Endothelial cell (in vitro differentiated cells): ENCODE measurements at regions not wholly inside any gene's neighbourhood (a gene's known extent, or its start where the extent isn't known, plus 50 kb on each side); places are given as distances from the start of the nearest gene placed in this dataset.

ENCODE experiments used
- DNase-seq: peaks from one replicate; pipeline ENCODE4 v3.0.0; 2021; ENCODE audit warnings: low spot score
- H3K27ac Mint-ChIP-seq: one replicate; pipeline ENCODE4 v1.8.0; 2021; ENCODE audit warnings: mixed read lengths, inconsistent platforms; ENCODE audit not compliant: unreplicated experiment
- H3K27me3 Mint-ChIP-seq: one replicate; pipeline ENCODE4 v1.8.0; 2021; ENCODE audit warnings: mild to moderate bottlenecking, moderate library complexity, mixed read lengths, inconsistent platforms; ENCODE audit not compliant: unreplicated experiment
- H3K36me3 Mint-ChIP-seq: one replicate; pipeline ENCODE4 v1.8.0; 2021; ENCODE audit warnings: mild to moderate bottlenecking, low read depth, mixed read lengths, inconsistent platforms; ENCODE audit not compliant: unreplicated experiment
- H3K4me1 Mint-ChIP-seq: one replicate; pipeline ENCODE4 v1.8.0; 2021; ENCODE audit warnings: mild to moderate bottlenecking, mixed read lengths, inconsistent platforms; ENCODE audit not compliant: unreplicated experiment
- H3K4me3 Mint-ChIP-seq: one replicate; pipeline ENCODE4 v1.8.0; 2021; ENCODE audit warnings: mild to moderate bottlenecking, mixed read lengths, inconsistent platforms; ENCODE audit not compliant: unreplicated experiment
- H3K9me3 Mint-ChIP-seq: one replicate; pipeline ENCODE4 v1.8.0; 2021; ENCODE audit warnings: mixed read lengths, inconsistent platforms; ENCODE audit not compliant: unreplicated experiment
- CTCF ChIP-seq: fragments of 200-600 bp; sonication (generic); IDR thresholded peaks from one replicate; pipeline ENCODE4 v1.5.0; 2021; ENCODE audit warnings: antibody characterized with exemption; ENCODE audit not compliant: unreplicated experiment

- Mint-ChIP-seq H3K4me1 (peaks cover 4% of the 10 kb centered on the region), H3K4me3 (no peak overlapping the region), H3K27ac (no peak overlapping the region), H3K36me3 (no peaks in the 10 kb centered on the region), H3K27me3 (peaks cover 2% of the 10 kb centered on the region), H3K9me3 (no peaks in the 10 kb centered on the region)
- no peak for TF ChIP-seq CTCF
- DNase-seq = no peak
Measured at GRCh38 chr21:27796106-27796505, 829.2 kb upstream of the ADAMTS5 start.

GRCh38 chr21:27795418-27795817 lies 828.5 kb upstream of the ADAMTS5 start:
- peaks cover 2% of the 10 kb centered on the region for H3K27me3 Mint-ChIP-seq
- H3K4me3 Mint-ChIP-seq = no peak overlapping the region
- H3K27ac Mint-ChIP-seq = no peak overlapping the region
- peaks cover 4% of the 10 kb centered on the region for H3K4me1 Mint-ChIP-seq
- H3K36me3 Mint-ChIP-seq = no peaks in the 10 kb centered on the region
- DNase-seq = no peak
- H3K9me3 Mint-ChIP-seq = no peaks in the 10 kb centered on the region
- no peak for TF ChIP-seq CTCF

GRCh38 chr21:27793901-27794300 lies 827.0 kb upstream of the ADAMTS5 start:
- no peaks in the 10 kb centered on the region for H3K9me3 Mint-ChIP-seq
- no peak overlapping the region for H3K27ac Mint-ChIP-seq
- H3K4me1 Mint-ChIP-seq = peaks cover 4% of the 10 kb centered on the region
- TF ChIP-seq CTCF = no peak
- DNase-seq = no peak
- H3K4me3 Mint-ChIP-seq = no peak overlapping the region
- H3K36me3 Mint-ChIP-seq = no peaks in the 10 kb centered on the region
- H3K27me3 Mint-ChIP-seq = peaks cover 1% of the 10 kb centered on the region

GRCh38 chr21:27787046-27787445 lies 820.2 kb upstream of the ADAMTS5 start:
- no peak for TF ChIP-seq CTCF
- Mint-ChIP-seq H3K9me3 (no peaks in the 10 kb centered on the region), H3K36me3 (no peaks in the 10 kb centered on the region), H3K27me3 (peaks cover 2% of the 10 kb centered on the region), H3K27ac (no peak overlapping the region), H3K4me1 (peaks cover 9% of the 10 kb centered on the region), H3K4me3 (no peak overlapping the region)
- no peak for DNase-seq

GRCh38 chr21:27779606-27780005 lies 812.7 kb upstream of the ADAMTS5 start:
- TF ChIP-seq CTCF = no peak
- DNase-seq = no peak
- Mint-ChIP-seq H3K4me1 (peaks cover 5% of the 10 kb centered on the region), H3K27ac (no peak overlapping the region), H3K4me3 (no peak overlapping the region), H3K27me3 (no peaks in the 10 kb centered on the region), H3K9me3 (no peaks in the 10 kb centered on the region), H3K36me3 (no peaks in the 10 kb centered on the region)
